Posterior vena cava (tissue), 2 donors: ENCODE measurements at regions not wholly inside any gene's neighbourhood (a gene's known extent, or its start where the extent isn't known, plus 50 kb on each side); places are given as distances from the start of the nearest gene placed in this dataset.

Experiments used
- DNase-seq: peaks from one replicate; pipeline ENCODE4 v3.0.0-alpha.2; 2020; ENCODE audit warnings: low spot score
- intact Hi-C, 2 donors: fragments of 100-400 bp; cut with DNase I; formaldehyde crosslinking; loops; one replicate each; pipeline versions ENCODE4 v1.14.1 to v1.14.2; 2022 to 2023
- donor health status: DM: yes; HTN: yes; CAD: no.
- donor health status: DM: yes; HTN: yes; CAD: no.

DNA sequence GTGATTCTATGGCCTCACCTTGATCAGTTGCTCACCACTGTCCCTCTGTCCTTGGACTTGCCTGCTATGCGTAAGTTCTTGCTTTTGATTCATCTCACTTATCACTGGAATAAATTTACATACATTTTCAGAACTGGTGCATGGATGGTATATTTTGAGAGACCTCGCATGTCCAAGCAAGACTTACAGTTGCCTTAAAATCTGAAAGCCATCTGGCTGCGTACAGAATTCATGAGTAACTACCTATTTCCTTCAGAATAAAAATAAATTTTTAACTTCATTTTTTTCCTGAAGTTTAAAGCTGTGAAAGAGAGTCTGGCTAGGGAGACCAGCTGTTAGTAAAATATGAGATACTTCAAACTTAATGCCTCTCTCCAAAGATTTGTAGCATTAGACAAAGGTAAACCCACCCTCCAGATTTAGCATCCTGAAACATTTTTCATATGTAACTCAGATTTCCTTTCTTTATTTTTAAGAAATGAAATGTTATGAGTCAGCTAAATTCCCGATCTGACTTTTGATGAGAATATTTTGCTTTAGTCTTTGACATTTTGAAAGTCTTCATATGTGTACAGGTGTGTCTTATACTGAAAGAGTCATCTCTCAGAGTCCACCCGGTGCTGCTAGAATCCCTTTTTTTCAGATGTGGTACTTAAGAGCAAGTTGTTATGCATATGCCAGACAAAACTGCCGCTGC, 136.4 kb upstream of the CELF2 start:
- no peak for DNase-seq
- intact Hi-C loops = no loop called here

DNA sequence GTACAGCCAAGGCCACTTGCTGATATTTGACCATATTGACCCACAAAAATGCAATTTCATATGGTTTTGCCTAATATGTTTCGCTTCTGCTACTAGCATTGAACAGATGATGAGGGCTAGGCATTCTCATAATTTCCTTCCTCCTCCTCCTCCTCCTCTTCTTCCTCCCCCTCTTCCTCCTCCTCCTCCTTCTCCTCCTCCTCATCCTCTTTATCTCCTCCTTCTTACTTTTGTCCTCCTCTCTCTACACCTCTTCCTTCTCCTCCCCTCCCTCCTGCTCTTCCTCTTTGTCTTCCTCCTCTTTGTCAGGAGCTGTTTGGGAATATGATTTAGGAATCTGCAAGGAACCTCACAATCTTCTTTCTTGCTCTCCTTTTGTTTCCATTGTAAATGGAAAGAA, 133.9 kb upstream of the CELF2 start:
- intact Hi-C loops = no loop called here
- no peak for DNase-seq

DNA sequence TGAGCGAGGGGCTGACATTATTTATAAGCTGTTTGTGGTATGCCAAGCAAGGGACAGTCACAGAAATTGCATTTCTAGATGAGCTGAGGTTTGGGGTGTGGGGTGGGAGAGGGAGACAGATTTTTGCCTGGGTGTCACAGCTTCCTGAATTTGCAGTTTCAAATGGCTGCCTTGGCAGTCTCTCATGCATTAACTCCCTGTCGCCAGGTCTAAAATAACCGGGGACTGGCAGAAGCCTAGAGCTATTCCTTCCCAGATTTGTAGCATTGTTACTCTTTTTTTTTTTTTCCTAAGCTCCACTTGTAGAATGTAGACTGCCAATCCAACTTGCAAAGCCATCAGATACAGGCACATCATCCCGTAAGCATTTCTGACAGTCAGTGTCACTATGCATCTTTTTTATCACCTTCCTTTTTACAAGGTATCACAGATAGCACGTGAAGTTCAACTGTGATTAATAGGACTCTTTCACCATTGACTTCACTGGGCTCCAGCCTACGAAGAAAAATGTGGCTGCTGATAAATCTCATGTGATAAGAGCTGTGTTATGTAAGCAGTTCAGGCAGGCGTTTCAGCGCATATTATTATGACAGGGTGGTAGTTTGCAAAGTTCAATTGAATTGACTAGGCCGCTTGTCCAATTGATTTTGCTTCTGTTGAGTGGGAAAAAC, 130.7 kb upstream of the CELF2 start:
- no peak for DNase-seq
- intact Hi-C loops = no loop called here

DNA sequence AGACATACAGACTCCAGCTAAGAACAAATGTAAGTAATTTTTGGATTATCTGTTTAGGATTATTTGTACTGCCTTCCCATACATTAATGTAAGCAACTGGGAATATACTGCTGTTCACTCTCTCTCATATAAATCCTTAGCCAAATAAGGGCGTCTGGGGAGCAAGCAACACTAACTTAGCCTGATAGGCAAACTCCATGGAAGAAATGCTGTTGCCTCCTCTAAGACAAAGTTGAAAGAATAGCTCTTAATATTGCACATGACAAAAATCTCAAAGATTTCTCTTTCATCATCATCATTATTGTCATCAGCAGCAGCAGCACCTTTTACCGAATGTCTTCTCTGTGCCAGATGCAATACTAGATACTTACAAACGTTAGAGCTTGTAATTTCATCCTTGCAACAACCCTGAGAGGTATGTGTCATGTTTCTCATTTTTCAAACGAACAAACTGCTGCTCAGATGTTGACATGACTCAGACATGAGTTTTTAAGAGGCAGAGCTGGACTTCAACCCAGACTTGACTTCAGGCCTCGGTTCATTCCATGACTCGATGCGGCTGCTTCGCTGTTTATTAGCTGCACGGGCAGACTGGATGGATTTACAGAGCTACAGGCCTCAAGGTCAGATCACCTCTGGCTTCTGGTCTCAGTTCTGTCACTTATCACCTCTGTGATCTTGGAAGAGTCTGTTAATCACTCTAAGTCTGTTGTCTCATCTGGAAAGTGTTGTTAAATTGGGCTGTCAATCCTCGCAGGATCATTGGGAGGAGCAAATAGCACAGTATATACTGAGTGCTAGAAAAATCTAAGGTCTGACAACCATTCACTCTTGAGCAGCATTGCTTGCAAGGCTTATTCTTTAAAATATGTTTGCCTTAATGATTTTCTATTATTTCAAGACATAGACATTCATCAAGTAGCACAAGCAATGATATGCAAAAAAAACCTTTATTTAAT, 126.3 kb upstream of the CELF2 start:
- intact Hi-C loops = no loop called here
- no peak for DNase-seq

DNA sequence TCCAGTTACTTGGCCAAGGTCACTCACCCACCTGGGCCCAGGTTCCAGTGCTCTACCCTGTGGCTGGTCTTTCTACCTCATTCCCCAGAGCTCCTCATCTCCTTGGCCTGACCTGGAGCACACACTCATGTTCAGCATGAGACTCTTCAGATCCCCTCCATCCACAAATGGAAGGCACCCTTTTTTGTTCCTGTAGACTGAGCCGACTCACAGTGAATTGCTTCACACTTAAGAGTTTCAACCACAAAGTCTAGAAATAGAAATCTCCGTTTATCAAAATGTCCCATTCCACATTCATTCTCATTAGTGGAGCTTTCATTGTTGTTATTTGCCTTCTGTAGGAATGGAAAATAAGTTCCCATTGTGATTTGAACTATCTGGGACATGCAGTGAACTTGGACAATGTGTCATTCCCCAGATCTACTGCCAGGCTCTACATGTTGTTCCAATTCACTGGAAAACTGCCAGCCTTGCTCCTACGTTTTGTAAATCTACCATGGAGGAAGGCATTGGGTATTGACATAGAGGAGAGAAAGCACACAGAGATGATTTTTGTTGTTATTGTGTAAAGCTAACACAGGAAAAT, 125.3 kb upstream of the CELF2 start:
- no peak for DNase-seq
- intact Hi-C loops = no loop called here

DNA sequence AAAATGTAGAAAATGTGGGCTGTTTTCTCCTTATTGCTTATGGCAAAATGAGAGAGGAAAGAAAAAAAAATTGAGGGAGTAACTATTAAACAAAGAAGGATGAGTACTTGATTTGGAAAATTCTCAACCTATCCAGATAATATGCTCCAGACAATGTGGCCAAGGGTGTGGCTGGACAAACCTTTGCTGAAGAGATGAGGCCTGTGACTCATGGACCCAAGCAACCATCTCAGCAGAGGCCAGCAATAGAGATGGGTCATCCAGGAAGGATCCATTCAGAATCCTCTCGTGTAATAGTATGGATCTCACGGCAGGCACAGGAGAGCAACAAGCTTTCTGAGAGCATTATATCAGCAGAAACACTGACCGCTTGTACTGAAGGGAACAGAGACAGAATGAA, 120.3 kb upstream of the CELF2 start:
- intact Hi-C loops = no loop called here
- no peak for DNase-seq

DNA sequence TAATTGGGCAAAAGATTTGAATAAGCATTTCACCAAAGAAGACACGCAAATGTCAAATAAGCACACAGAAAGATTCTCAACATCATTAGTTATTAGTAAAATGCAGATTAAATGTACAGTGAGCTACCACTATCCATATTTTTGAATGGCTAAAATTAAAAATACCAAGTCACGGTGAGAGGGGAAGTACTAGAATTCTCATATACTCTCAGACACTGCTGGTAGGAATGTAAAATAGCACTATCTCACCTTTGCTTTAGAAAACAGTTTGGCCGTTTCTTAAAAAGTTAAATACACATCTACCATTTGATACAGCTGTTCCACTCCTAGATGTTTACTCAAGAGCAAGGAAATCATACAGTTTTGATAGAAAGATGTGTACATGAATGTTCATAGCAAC, 115.8 kb upstream of the CELF2 start:
- intact Hi-C loops = no loop called here
- no peak for DNase-seq

DNA sequence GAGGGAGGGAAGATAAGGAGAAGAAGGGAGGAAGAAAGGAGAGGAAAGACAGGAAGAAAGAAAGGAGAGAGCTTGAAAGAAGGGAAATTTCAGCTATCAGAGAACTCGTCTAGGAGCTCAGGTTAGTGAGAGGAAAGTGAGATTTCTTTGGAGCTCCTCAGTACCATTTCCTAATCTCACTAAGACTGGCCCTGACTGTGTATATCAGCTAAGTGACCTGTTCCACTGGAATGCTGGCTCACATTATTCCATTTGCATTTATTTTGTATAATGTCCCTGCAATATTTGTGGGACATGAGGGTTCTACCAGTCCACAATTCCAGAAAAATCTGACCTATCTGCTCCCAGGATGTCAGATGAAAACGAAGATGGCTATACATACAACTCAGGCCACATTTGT, 114.7 kb upstream of the CELF2 start:
- intact Hi-C loops = no loop called here

DNA sequence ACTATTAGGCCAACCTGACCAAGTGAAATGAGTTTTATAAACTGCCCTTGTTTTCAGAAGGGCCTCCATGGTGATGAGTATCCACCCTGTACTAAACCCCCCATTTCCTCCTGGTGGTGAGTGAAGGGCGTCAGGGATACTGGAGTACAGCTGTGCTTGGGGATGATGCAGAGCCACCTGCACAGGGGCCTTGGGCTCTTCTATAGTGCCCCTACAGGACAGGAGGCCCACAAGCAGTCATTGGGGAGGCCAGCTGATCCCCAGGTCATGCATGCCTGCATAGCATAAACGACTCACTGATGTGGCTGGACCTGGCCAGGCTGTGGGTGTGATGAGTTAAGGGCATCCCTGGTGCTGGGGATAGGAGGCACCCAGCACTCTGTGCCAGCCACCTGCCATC, 114.1 kb upstream of the CELF2 start:
- no peak for DNase-seq
- intact Hi-C loops = no loop called here

More for the DNA sequence above, 114.7 kb upstream of the CELF2 start:
- no peak for DNase-seq

DNA sequence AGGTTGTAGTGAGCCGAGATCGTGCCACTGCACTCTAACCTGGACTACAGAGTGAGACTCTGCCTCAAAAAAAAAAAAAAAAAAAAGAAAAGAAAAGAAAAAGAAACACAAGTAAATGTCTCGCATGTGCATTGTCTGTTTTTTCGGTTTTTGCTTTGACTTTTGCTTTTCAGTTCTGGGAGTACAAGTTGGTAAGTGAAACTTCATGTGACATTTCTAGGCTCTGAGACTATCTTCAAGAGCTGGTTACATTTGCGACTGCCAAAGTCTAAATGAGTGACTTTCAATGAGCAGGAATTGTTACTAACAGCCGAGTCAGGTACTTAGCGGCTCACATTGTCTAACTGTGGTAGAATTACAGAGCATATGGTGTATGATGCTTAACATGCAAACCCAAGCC, 107.0 kb upstream of the CELF2 start:
- intact Hi-C loops = no loop called here
- DNase-seq = no peak

DNA sequence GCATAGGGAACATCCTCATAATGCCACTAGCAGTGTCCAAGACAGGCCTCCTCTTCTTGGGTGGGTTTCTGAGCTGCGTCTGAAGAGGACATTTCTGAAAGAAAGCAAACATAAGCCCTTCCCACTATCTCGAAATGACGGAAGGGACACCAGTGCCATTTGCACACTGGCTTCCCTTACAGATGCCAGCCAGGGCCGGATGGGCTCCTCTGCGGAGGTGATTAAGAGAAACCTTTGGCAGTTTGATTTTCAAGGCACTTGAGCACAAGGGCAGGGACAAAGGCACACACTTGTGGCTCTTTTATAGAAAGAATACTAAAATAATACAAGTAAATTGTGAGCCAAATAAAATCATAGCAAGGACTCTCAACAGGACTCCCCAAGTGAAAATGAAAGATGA, 106.6 kb upstream of the CELF2 start:
- intact Hi-C loops = no loop called here
- DNase-seq = no peak

DNA sequence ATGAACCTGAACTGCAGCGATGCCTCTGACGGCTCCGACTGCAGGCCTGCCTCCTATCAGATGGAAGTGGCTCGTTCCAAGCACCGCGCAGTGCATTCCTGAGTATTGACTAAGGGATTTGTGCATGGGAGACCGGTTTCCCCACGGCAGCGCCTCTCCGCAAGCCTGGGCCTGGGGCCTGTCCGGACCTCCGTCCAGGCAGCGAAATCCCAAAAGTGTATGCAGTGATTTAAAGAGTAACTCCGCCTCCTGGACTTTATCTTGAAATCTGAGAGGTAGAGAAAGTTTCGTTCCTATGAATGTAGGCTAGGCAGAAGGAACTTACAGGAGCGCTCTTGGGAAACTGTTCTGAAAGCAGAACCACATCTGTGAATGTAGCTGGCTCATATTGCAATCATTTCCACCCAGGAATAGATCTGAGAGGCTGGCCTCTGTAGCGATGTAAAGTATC, 106.2 kb upstream of the CELF2 start:
- intact Hi-C loops = no loop called here

DNA sequence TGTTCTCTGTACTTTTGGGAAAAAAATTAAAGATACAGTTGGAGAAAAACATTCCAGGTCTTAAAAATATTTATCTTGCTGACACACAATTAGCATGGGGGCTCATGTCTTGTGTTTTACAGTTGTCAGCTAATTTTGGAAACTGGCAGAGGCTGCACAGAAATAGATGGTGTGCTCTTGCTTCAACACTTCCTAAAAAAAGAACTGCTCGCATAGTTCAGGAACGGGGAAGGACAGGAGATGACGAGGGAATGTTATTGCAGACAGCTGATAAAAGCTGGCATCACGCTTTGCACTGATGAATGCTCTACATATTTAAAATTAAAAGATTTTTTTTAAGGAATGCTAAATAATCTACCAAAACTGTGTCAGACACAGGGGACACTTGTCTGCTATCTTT, 103.5 kb upstream of the CELF2 start:
- no peak for DNase-seq
- intact Hi-C loops = no loop called here

More for the DNA sequence above, 106.2 kb upstream of the CELF2 start:
- DNase-seq = peak; percentile 92

DNA sequence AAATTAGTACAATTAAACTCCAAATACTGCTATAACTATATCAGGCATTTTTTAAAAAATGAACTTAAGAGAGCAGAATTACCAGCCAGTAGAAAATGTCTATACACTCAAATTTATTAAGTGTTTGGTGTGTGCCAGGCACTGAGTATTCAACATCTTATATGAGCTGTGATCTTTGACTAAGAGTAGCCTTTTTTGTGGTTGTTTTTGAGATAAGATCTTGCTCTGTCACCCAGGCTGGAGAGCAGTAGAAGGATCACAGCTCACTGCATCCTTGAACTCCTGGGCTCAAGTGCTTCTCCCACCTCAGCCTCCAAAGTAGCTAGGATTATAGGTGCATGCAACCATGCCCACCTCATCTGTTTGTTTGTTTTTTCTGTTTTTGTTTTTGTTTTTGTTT, 102.5 kb upstream of the CELF2 start:
- no peak for DNase-seq
- intact Hi-C loops = no loop called here

DNA sequence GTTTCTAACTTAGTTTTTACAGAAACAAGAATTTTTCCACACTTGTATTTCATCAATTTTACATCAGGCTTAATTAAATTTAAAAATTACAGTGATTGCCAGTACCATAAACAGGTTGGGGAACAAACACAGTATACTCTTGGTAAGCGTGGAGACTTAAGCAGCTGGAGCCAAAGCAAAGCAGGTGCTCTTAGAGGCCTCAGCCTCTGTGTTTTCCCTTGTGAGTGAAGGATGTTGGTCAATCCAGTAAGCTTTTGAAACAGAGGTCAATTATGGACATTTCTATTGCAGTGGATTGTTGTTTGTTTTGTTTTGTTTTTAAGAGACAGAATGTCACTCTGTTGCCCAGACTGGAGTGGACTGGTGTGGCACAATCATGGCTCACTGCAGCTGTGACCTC, 100.6 kb upstream of the CELF2 start:
- no peak for DNase-seq
- intact Hi-C loops = no loop called here

DNA sequence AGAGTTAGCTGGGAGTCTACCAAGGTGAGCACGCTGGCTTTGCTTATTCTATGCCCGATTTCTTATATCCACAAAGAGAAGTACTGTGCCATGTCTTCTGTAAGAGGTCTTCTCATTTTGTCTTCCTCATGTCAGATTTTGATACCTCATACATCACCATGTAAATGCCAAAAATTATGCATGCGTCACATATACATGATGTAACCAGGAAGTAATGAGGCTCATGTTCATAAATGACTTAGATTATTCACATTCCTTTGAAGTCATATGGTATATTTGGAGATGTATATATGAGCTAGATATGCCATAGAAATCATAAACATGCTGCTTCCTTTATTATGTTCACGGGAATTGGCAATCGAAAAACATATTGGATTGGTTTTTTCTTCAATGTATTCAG, 97.7 kb upstream of the CELF2 start:
- intact Hi-C loops = no loop called here
- DNase-seq = no peak

DNA sequence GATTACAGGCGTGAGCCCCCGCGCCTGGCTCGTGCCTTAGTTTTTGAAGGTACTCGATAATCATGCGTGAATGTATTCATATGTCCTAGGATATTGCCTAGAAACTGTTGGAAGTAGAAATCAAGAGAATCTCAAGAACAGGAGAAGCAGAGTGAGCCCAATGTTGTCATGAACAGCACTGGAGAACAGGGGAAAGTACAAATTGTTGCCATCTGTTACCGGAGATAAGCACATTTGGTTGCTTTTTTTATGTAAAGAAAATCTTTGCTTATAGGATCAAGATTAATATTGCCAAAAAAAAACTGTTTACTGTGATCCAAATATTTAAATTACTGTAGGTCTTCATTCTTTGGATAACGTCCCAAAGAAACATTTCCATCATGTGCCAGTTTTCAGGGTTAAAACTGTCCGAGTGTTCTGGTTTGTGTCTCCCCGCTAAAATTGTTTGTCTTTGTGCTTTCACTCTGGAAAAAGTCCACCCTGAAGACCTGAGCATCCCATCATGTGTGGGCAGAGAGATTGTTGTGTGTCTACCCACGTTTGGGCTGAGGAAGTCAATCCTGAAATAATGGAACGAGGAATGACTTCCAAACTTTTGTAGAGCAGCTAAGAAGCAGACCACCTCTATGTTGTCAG, 95.7 kb upstream of the CELF2 start:
- intact Hi-C loops = no loop called here
- no peak for DNase-seq

DNA sequence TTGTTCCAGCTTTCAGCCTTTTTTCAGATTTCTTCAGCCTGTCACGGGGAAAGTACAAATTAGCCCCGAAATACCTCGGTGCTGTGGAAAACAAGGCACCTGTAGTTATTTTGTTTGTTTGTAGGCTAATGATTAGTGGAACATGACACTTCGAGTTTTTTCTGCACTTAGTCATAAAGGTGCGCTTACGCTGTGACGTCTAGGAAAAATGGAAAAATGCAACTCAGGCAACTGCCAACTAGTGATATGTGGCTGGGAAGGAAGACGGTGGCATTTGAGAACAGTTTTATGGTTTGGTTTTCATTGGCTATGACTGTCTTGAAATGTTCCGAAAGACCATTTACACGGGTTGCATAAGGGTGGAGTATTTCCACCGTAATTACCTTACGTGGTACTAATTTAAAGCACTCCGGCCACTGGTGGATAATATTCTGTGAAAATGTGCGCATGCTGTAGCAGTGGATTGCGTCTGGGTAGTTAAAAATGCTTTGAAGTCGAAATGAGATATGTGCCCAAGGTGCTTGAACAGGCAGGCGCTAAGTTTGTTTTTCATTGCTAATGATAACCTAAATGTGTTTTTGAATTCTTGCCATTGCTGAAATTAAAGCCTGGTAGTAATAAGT, 94.5 kb upstream of the CELF2 start:
- intact Hi-C loops = no loop called here
- no peak for DNase-seq

DNA sequence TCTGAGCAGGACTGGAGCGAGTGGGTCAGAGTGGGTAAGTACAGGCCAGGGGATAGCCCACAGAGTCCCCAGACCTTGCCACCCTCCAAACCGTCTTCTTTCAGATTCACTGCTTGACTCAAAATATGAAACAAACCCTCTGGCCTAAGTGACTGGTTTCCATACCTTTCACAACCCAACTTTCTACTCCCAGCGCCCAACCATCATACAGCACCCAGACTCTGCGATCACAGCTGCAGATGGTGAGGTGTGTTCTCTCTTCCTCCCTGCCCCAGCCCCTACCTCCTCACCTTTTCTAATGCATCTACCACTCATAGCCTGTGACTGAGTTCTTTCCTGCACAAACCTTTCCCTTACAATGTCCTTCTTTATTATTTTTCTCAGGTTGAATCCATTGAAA, 92.0 kb upstream of the CELF2 start:
- no peak for DNase-seq
- intact Hi-C loops = no loop called here
